Kidney tubule cell (primary cell): ENCODE measurements at regions not wholly inside any gene's neighbourhood (a gene's known extent, or its start where the extent isn't known, plus 50 kb on each side); places are given as distances from the start of the nearest gene placed in this dataset.

Experiments
- DNase-seq: peaks from one replicate; pipeline ENCODE4 v3.0.0-alpha.2; 2018; ENCODE audit warnings: low spot score

GRCh38 chr17:72501404-72502370 lies 380.9 kb downstream of the SOX9 start:
- DNase-seq, result no peak

- DNase-seq, result no peak
These were observed 381.8 kb downstream of the SOX9 start for GRCh38 chr17:72502371-72503341.

DNA sequence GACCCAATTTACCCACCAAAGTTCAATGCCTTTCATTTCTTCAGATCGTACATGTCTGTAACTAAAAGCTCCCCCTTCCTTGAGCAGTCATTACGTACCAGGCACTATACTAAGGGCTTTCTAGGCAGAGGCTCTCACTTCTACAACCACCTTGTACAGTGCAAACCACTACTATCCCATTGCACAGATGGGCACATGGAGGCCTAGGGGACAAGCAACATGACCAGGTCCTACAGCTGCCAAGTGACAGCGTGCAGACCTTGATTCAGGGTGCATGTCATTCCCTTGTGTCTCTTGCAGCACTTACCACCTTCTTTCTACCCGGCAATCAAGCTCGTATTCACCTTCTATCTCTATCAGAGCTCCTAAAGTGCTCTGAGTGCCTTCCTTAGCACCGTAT lies 382.7 kb downstream of the SOX9 start:
- no peak for DNase-seq

DNA sequence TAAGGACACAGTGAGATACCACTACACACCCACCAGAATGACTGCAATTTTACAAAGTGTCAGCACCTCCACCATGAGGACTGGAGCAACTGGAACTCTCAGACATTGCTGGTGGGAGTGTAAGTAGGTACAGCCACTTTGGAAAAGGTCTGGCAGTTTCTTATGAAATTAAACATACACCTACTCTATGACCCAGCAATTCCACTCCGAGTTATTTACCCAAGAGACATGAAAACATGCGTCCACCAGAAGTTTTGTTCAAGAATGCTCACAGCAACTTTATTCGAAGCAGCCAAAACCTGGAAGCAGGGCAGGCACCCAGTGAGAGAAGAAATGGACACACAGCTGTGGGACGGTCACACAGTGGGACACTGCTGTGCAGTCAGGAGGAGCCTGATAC lies 384.0 kb downstream of the SOX9 start:
- no peak for DNase-seq

GRCh38 chr17:72506773-72507172 lies 386.0 kb downstream of the SOX9 start:
- no peak for DNase-seq

- no peak for DNase-seq
These were observed 386.6 kb downstream of the SOX9 start for GRCh38 chr17:72507370-72507769.

- DNase-seq, result no peak
These were observed 389.7 kb downstream of the SOX9 start for GRCh38 chr17:72510351-72511016.

GRCh38 chr17:72511242-72511641 lies 390.4 kb downstream of the SOX9 start:
- no peak for DNase-seq

DNA sequence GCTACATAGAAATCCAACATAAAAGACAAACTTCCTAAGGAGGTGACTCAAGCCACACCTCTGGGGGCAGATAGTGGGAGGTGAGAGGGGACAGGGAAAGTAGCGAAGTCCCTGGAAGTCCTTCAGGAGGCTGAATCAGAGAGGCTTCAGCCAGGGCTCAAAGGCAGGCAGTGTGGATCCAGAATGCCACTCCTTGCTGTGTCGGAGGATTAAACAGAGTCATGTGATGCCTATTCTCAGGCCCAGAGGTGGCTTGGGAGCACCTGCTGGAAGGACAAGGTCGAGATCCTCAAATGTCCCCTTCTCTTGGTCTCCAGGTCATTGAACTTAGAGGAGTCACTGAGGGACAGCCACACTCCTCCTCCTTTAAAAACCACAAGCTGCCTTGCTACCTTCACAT lies 391.1 kb downstream of the SOX9 start:
- no peak for DNase-seq

GRCh38 chr17:72512649-72513556 lies 392.1 kb downstream of the SOX9 start:
- no peak for DNase-seq

DNA sequence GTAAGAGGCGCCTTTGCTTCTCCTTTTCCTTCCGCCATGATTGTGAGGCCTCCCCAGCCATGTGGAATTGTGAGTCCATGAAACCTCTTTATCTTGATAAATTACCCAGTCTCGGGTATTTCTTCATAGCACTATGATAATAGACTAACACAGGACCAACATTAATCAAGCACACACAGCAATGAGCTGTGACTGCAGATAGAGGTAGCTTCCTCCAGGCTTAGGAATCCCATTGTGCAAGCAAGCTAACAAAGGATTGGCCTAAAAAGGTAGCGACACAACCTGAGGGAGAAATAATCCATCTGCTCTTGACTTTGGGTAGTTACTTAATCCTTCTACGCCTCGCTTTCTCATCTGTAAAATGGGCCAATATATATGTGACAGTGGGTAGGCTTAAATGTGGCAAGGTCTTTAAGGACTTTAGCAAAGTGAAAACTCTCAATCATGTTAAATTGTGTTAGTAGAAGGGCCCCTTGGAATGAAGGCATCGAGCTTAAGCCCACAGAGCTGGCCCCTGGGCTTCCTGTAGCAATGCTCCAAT lies 393.6 kb downstream of the SOX9 start:
- no peak for DNase-seq

DNA sequence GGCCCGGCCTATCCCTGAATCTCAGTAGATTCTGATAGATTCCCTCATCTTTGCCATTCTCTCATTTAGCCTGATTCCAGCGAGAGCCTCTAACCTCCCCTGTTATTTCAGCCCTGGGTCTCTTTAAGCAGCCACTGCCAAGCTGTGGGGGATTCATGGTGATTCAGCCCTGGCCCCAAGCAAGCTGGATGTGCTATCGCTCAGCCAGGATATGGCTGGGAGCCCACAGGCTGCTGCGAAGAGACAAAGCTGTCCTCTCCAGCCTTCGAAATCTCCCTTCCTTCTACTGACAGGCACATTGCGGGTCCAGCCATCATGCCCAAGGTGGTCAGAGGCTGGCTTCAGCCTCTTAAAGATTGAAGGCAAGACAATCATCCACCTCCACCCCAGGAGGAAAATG lies 394.1 kb downstream of the SOX9 start:
- peak; percentile 72 for DNase-seq

DNA sequence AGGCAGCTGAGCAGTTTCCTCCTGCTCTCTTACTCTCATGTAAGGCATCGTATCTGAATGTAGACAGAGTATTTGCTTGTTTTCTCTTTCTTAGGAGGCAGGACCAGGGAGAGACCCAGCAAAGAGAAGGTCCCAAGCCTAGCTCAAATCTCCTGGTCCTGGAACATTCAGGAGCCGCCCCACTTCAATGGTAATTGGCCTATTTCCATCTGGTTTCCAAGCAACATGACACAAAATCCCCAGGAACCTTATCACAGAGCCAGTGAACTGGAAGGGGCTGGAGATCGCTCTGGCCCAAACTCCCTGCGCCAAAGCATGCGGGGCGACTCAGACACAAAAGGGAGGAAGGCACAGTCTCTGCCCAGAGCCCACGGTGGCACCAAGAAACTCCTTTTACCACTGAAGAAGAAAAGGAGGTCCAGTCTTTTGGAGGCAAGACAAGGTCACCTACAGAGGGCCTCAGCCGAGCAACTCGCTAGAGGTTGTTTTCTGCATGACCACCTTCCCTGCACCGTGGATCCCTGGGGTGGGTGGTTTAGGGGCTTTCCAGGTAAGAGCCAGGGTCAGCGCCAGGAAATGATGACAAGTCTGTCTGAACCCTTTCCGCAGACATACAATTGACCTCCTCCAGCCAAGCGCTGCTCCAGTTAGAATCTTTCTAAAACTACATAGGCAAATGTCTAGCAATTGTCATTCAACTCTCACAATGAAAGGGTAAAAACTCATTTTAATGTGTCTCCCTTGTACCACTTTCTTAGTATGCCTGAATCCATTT lies 394.7 kb downstream of the SOX9 start:
- DNase-seq, result peak; percentile 85

GRCh38 chr17:72516772-72517399 lies 396.1 kb downstream of the SOX9 start:
- peak; percentile 77 for DNase-seq

DNA sequence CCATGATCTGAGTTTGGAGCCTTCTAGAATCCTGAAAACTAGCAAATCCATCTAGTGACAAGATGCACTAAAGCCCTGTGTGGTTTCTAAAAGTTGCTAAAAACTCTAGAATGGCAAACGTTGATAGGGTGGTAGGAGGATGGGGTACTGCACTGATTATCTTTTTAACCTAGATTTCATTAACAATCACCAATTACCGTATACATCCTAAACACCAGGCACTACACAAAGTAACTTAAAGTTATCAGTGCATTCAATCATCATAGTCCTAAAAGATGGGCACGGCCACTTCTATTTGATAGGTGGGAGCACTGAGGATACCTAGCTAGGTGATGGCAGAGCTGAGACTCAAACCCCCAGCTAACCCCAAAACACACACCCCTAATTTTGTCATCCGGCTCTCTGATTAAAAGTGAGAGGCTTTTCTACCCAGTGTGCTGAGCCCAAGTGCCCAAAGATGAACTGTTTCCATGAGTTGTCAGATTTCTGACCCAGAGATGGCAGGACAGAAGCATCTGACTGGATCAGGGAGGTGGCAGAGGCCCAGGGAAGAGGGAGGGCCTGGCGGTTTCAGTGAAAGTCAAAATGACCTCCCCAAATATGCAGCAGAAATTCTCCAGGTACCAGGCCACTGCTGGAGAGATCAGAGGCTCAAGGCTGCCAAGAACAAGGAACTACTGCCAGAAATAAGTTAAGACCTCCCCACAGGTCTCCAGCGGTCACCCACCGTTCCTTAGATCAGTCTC lies 396.8 kb downstream of the SOX9 start:
- no peak for DNase-seq

- no peak for DNase-seq
These were observed 397.4 kb downstream of the SOX9 start for GRCh38 chr17:72518159-72518732.

- peak; percentile 21 for DNase-seq
These were observed 398.2 kb downstream of the SOX9 start for GRCh38 chr17:72518753-72519597.

- DNase-seq, result no peak
These were observed 398.7 kb downstream of the SOX9 start for GRCh38 chr17:72519598-72519936.
